OCI-LY1 (cell line): ENCODE measurements at regions not wholly inside any gene's neighbourhood (a gene's known extent, or its start where the extent isn't known, plus 50 kb on each side); places are given as distances from the start of the nearest gene placed in this dataset.

ENCODE experiments used
- CTCF ChIP-seq: fragments of 200-600 bp; sonication (generic), shearing (Covaris generic); IDR thresholded peaks from 2 replicates; pipeline ENCODE4 v1.5.1; 2017; ENCODE audit warnings: mild to moderate bottlenecking, antibody characterized with exemption, low read length, moderate library complexity, mixed read lengths
- EZH2 ChIP-seq: fragments of 200-600 bp; sonication (generic), shearing (Covaris generic); IDR thresholded peaks from 2 replicates; pipeline ENCODE4 v1.8.0; 2017; ENCODE audit warnings: borderline replicate concordance, mixed run types, mild to moderate bottlenecking, antibody characterized with exemption, low read length, moderate library complexity, mixed read lengths

GRCh38 chr18:10035281-10035991, 121.6 kb downstream of the VAPA start:
- TF ChIP-seq CTCF (no peak), EZH2 (no peak)
